ENCODE measurements at regions not wholly inside any gene's neighbourhood (a gene's known extent, or its start where the extent isn't known, plus 50 kb on each side); places are given as distances from the start of the nearest gene placed in this dataset.

DNA sequence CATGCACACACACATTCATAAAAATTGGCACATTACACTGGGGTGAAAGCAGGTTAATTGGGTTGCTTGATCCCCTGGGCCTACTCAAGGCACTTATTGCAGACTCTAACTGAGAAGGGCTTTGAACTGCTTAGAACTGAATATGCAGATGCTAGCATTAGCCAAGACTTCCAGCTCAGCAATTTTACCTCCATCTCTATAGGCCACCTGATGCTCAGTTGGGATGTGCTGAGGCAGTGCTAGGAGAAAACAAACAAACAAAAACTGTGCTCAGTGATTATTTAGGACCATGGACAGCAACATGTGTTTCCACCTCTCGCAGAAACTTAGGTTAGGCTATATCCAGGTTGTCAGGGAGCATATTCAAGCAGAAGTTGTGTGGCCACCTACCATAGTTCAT lies 124.8 kb upstream of the WSCD2 start:
- H3K27ac ChIP-seq (ENCODE audit: low read depth, low read length), result no peak overlapping the region
- H3K36me3 ChIP-seq (ENCODE audit: control insufficient read depth, insufficient read depth, low read length), result no peaks in the 10 kb centered on the region
- H3K27me3 ChIP-seq (ENCODE audit: control insufficient read depth, insufficient read depth, low read length), result peaks cover 61% of the 10 kb centered on the region

DNA sequence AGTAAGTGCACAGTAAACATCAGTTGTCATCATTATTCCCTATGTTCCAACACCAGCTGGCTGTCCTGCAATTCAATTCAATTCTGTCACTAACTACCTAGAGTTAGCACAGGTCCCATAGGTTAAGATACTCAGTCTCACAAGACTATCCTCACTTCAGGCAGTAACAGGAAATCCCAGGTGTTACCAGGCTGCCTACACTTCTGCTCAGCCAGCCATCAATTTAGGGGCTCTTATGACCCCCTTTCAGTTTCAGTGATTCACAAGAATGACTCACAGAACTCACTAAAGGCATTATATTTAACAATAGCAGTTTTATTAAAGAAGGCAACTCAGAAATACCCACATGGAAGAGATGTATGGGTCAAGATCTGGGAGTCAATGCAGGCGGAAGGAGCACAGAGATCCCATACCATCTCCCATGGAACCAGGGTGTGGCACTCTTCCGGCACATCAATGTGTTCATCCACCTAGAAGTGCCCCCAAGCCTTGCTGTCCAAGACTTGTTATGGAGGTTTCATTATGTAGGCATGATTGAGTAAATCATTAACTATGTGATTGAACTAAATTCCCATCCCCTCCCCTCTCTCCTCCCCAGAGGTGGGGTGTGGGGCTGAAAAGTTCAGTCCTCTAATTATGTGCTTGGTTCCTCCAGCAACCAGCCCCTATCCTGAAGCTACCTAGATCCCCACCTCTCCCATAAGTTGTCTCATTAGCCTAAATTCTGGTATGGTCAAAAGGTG lies 120.8 kb upstream of the WSCD2 start:
- Histone ChIP-seq H3K36me3 (ENCODE audit: control insufficient read depth, insufficient read depth, low read length) (no peaks in the 10 kb centered on the region), H3K4me3 (ENCODE audit: low read depth, low read length) (no peak overlapping the region), H3K9ac (ENCODE audit: low read length) (no peak overlapping the region), H3K27ac (ENCODE audit: low read depth, low read length) (no peak overlapping the region), H3K4me1 (ENCODE audit: control insufficient read depth, insufficient read depth, low read length) (no peaks in the 10 kb centered on the region), H3K27me3 (ENCODE audit: control insufficient read depth, insufficient read depth, low read length) (peaks cover 42% of the 10 kb centered on the region), H3K9me3 (ENCODE audit: control insufficient read depth, insufficient read depth, low read depth, low read length) (no peaks in the 10 kb centered on the region)

More for the DNA sequence above, 124.8 kb upstream of the WSCD2 start:
- Histone ChIP-seq H3K4me3 (ENCODE audit: low read depth, low read length) (no peak overlapping the region), H3K4me1 (ENCODE audit: control insufficient read depth, insufficient read depth, low read length) (no peaks in the 10 kb centered on the region), H3K9ac (ENCODE audit: low read length) (no peak overlapping the region), H3K9me3 (ENCODE audit: control insufficient read depth, insufficient read depth, low read depth, low read length) (no peaks in the 10 kb centered on the region)

DNA sequence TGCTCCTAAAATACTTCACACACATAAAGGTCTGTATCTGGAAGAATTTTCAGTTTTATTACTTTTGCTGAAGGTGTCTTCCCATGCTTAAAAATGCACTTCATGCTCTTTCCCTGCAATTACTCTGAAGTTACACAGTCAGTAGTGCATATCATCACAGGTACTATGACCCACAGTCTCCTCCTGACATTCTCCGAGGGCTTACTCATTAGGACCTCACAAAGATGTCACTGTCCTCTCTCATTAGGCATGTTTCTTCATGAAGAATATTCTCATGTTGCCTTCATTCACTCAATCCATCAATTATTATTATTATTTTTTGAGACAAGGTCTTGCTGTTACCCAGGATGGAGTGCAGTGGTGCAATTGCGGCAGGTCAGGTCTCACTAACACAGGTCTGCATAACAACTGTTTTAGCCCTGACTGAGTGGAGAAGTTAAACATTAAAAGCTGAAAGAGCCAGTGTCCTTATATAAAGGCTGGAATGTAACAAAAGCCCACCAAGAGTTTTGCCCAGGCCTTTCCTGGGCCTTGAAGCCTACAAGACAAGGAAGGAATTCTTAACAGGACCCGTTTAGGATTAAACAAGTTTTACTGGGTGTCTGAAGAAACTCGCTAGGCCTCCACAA lies 119.5 kb upstream of the WSCD2 start:
- Histone ChIP-seq H3K27ac (ENCODE audit: low read depth, low read length) (no peak overlapping the region), H3K4me1 (ENCODE audit: control insufficient read depth, insufficient read depth, low read length) (no peaks in the 10 kb centered on the region), H3K4me3 (ENCODE audit: low read depth, low read length) (no peak overlapping the region), H3K9me3 (ENCODE audit: control insufficient read depth, insufficient read depth, low read depth, low read length) (no peaks in the 10 kb centered on the region), H3K36me3 (ENCODE audit: control insufficient read depth, insufficient read depth, low read length) (no peaks in the 10 kb centered on the region), H3K9ac (ENCODE audit: low read length) (no peak overlapping the region), H3K27me3 (ENCODE audit: control insufficient read depth, insufficient read depth, low read length) (peaks cover 54% of the 10 kb centered on the region)

DNA sequence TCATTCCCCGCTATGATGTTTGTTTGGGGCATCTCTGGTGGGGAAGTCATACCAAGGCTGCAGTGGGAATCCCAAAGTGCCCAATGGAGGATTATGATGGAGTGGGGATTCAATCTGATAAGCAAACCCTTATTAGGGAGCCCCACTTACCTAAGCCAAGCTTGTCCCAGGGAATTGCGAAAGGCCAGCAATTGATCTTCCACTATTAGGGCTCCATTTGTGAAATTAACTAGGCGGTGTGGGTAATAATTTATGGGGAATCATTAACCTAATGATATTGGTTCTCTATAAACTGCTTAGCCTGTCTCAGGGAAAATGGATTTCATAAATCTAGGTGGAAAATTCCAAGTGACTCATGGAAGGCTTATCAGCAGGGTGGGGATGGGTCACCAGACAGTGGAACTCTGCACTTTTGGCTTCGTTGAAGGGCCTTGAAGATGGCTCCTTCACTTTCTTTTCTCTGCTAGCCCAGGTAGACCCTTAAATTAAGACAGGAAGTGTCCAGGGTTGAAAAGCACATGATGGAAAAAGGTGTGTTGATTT lies 113.0 kb upstream of the WSCD2 start:
- H3K27me3 ChIP-seq (ENCODE audit: control insufficient read depth, insufficient read depth, low read length), result peaks cover 73% of the 10 kb centered on the region
- no peaks in the 10 kb centered on the region for H3K4me1 ChIP-seq (ENCODE audit: control insufficient read depth, insufficient read depth, low read length)
- no peaks in the 10 kb centered on the region for H3K36me3 ChIP-seq (ENCODE audit: control insufficient read depth, insufficient read depth, low read length)
- no peak overlapping the region for H3K27ac ChIP-seq (ENCODE audit: low read depth, low read length)
- no peak overlapping the region for H3K9ac ChIP-seq (ENCODE audit: low read length)
- no peaks in the 10 kb centered on the region for H3K9me3 ChIP-seq (ENCODE audit: control insufficient read depth, insufficient read depth, low read depth, low read length)
- no peak overlapping the region for H3K4me3 ChIP-seq (ENCODE audit: low read depth, low read length)

DNA sequence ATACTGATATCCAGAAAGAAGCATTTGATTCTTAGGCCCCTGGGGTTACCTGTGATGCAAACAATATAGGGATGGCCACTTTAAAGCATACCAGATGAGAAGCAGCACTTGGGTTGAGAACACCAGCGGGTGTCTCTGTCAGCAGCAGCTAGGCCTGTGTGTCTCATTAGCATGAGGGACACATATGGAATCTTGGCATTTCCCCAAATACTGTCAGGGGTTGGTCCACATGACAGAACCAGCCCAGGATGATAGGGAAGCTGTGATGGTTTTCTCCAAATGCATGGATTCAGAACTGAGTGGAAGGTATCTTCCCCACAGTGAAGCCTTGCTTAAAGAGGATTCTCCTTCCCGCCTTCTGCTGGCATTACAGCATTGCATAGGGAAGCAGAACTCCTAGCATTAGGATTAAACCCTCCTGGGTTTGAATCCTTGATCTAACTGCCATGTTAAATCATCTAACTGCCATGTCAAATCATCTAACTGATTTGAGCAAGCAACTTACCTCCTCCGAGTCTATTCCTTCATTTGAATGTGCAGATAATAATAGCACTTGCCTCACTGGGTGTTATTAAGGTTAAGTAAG lies 111.5 kb upstream of the WSCD2 start:
- Histone ChIP-seq H3K9me3 (ENCODE audit: control insufficient read depth, insufficient read depth, low read depth, low read length) (no peaks in the 10 kb centered on the region), H3K4me3 (ENCODE audit: low read depth, low read length) (no peak overlapping the region), H3K27ac (ENCODE audit: low read depth, low read length) (no peak overlapping the region), H3K9ac (ENCODE audit: low read length) (no peak overlapping the region), H3K36me3 (ENCODE audit: control insufficient read depth, insufficient read depth, low read length) (no peaks in the 10 kb centered on the region), H3K4me1 (ENCODE audit: control insufficient read depth, insufficient read depth, low read length) (no peaks in the 10 kb centered on the region), H3K27me3 (ENCODE audit: control insufficient read depth, insufficient read depth, low read length) (peaks cover 77% of the 10 kb centered on the region)

DNA sequence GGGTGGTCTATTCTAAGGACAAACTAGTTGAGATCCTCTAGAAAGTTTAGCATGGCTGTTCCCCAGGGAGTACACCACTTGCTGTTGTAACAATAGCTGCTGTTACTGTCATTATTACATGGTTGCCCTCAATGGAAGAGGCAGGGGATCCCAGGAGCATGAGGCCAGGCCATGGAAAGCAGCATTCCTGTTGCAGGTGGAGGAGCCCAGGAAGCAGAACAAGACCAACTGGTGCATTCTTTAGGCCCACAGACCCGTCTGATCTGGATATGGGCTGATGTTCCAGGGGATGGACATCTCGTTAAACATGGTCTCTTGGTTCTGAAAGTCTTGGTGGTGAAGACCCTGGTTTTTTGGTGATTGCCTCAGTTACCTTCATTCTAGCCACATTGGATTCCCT lies 109.2 kb upstream of the WSCD2 start:
- no peaks in the 10 kb centered on the region for H3K9me3 ChIP-seq (ENCODE audit: control insufficient read depth, insufficient read depth, low read depth, low read length)
- H3K36me3 ChIP-seq (ENCODE audit: control insufficient read depth, insufficient read depth, low read length), result no peaks in the 10 kb centered on the region
- H3K4me3 ChIP-seq (ENCODE audit: low read depth, low read length), result no peak overlapping the region
- H3K27ac ChIP-seq (ENCODE audit: low read depth, low read length), result no peak overlapping the region
- H3K9ac ChIP-seq (ENCODE audit: low read length), result no peak overlapping the region
- peaks cover 68% of the 10 kb centered on the region for H3K27me3 ChIP-seq (ENCODE audit: control insufficient read depth, insufficient read depth, low read length)
- no peaks in the 10 kb centered on the region for H3K4me1 ChIP-seq (ENCODE audit: control insufficient read depth, insufficient read depth, low read length)

DNA sequence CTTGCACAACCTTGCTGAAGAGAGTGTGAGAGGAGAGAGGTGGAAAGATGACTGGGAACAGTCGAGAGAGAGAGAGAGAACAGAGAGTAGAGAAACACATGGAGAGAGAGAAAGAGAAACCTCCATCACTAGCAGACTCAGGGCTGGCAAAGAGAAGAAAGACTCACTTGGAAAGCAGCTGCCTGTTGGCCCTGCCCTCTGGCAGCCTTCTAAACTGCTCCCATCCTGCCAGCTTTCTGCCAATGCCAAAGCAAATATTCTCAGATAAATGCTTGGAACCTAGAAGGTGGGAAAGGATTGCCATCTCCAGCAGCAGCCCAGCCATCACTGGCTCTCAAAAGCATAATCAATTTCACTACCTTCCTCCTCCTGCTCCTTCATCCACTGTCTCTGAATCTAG lies 107.9 kb upstream of the WSCD2 start:
- no peaks in the 10 kb centered on the region for H3K36me3 ChIP-seq (ENCODE audit: control insufficient read depth, insufficient read depth, low read length)
- H3K4me1 ChIP-seq (ENCODE audit: control insufficient read depth, insufficient read depth, low read length), result no peaks in the 10 kb centered on the region
- H3K9me3 ChIP-seq (ENCODE audit: control insufficient read depth, insufficient read depth, low read depth, low read length), result no peaks in the 10 kb centered on the region
- no peak overlapping the region for H3K9ac ChIP-seq (ENCODE audit: low read length)
- no peak overlapping the region for H3K4me3 ChIP-seq (ENCODE audit: low read depth, low read length)
- peaks cover 60% of the 10 kb centered on the region for H3K27me3 ChIP-seq (ENCODE audit: control insufficient read depth, insufficient read depth, low read length)
- H3K27ac ChIP-seq (ENCODE audit: low read depth, low read length), result no peak overlapping the region

DNA sequence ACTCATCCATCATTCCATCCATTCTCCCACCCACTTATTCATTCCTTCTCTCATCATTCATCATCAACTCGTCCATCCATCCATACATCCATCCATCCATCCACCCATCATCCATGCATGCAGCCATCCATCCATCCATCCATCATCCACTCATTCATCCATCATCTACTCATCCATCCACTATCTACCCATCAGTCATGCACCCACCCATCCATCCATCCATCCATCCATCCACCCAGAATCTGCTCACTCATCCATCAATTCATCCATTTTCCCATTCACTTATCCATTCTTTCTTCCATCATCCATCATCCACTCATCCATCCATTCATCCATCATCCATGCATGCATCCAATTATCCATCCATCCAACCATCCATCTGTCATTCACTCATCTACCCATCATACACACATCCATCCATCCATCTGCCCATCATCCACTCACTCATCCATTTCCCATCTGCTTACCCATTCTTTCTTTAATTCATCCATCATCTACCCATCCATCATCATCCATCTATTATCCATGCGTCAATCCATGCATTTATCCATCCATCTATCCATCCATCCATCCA lies 107.1 kb upstream of the WSCD2 start:
- Histone ChIP-seq H3K9me3 (ENCODE audit: control insufficient read depth, insufficient read depth, low read depth, low read length) (no peaks in the 10 kb centered on the region), H3K27me3 (ENCODE audit: control insufficient read depth, insufficient read depth, low read length) (peaks cover 60% of the 10 kb centered on the region), H3K4me3 (ENCODE audit: low read depth, low read length) (no peak overlapping the region), H3K9ac (ENCODE audit: low read length) (no peak overlapping the region), H3K4me1 (ENCODE audit: control insufficient read depth, insufficient read depth, low read length) (no peaks in the 10 kb centered on the region), H3K36me3 (ENCODE audit: control insufficient read depth, insufficient read depth, low read length) (no peaks in the 10 kb centered on the region), H3K27ac (ENCODE audit: low read depth, low read length) (no peak overlapping the region)

DNA sequence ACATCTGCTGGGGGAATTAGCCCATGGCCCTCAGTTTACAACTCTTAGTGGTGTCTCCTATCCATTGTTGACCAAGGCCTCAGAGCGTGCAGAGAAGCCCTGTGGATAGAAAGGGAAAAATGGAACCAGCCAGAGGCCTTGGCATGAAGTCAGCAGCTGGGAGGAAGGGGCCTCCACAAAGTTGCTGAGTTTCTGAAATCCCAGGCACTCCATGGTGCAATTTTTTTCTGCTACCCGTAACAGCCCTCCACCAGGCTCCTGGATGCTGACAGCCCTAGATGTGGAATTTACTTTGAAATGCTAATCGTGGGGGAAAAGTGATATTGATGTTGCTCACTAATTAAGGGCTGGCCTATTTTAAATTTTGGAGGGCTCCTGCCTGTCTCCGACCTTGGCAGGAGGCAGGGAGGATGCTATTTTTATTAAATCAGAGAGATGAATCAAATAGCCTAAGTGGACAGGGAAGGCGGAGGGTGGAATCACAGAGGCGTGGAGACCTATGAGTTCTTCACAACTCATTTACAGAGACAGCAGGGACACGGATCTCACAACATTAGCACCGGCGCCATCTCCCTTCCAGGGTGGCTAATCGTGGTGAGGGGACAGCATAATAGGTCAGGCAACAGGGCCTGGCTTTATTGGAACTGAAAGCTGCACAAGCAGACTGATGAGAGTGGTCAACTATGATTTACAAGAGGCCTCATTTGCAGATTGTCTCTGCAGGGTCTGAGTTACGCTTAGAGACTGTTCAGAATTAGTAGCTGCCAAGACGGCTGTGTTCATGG lies 99.8 kb upstream of the WSCD2 start:
- Histone ChIP-seq H3K27ac (ENCODE audit: low read depth, low read length) (no peak overlapping the region), H3K9ac (ENCODE audit: low read length) (no peak overlapping the region), H3K4me1 (ENCODE audit: control insufficient read depth, insufficient read depth, low read length) (peaks cover 11% of the 10 kb centered on the region; the same call in 1 of the 2 replicates), H3K9me3 (ENCODE audit: control insufficient read depth, insufficient read depth, low read depth, low read length) (no peaks in the 10 kb centered on the region), H3K27me3 (ENCODE audit: control insufficient read depth, insufficient read depth, low read length) (peaks cover 20% of the 10 kb centered on the region), H3K36me3 (ENCODE audit: control insufficient read depth, insufficient read depth, low read length) (no peaks in the 10 kb centered on the region), H3K4me3 (ENCODE audit: low read depth, low read length) (no peak overlapping the region)

DNA sequence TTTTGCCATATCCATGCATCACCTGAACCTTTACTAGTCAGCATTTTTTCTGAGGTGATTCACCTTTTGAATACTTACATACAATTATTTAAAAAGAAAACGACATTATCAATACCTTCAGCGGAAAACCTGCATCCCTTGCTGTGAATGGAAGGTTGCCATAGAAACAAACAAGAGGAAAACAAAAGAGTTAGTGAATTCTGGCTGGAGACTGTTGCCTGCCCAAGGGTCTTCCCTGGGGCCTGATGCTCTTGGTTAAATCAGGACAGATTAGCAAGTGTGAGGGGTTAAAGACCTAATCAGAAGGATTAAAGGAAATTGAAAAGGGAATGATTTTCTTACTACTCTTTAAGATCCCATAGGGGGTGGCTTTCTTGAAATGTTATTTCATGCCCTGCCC lies 96.0 kb upstream of the WSCD2 start:
- Histone ChIP-seq H3K9me3 (ENCODE audit: control insufficient read depth, insufficient read depth, low read depth, low read length) (no peaks in the 10 kb centered on the region), H3K36me3 (ENCODE audit: control insufficient read depth, insufficient read depth, low read length) (no peaks in the 10 kb centered on the region), H3K9ac (ENCODE audit: low read length) (no peak overlapping the region), H3K4me1 (ENCODE audit: control insufficient read depth, insufficient read depth, low read length) (peaks cover 11% of the 10 kb centered on the region; the same call in 1 of the 2 replicates), H3K27me3 (ENCODE audit: control insufficient read depth, insufficient read depth, low read length) (peaks cover 44% of the 10 kb centered on the region), H3K4me3 (ENCODE audit: low read depth, low read length) (no peak overlapping the region), H3K27ac (ENCODE audit: low read depth, low read length) (no peak overlapping the region)
